Spleen (tissue), 11 donors: ENCODE measurements at regions not wholly inside any gene's neighbourhood (a gene's known extent, or its start where the extent isn't known, plus 50 kb on each side); places are given as distances from the start of the nearest gene placed in this dataset.

Experiments used
- DNase-seq: peaks from one replicate; pipeline ENCODE4 v3.0.0-alpha.2; 2020
- H3K27ac ChIP-seq, 8 donors: fragments of 200-600 bp; sonication (generic) in 7 of 8; 1 replicate in 4 of 8; 2 replicates in 4 of 8; pipeline versions ENCODE4 v1.5.0 to v1.8.0; 2016 to 2021; ENCODE audit warnings: inconsistent platforms in 4 of 8, mild to moderate bottlenecking in 4 of 8, moderate library complexity in 1 of 8
- H3K27me3 ChIP-seq, 7 donors: fragments of 200-600 bp; sonication (generic) in 6 of 7; replicated peaks in 1 of 7; 1 replicate in 4 of 7; 2 replicates in 3 of 7; pipeline versions ENCODE4 v1.5.0 to v1.8.0; 2016 to 2021; ENCODE audit warnings: inconsistent platforms in 3 of 7, mild to moderate bottlenecking in 1 of 7
- H3K36me3 ChIP-seq, 6 donors: fragments of 200-600 bp; sonication (generic) in 5 of 6; 1 replicate in 4 of 6; 2 replicates in 2 of 6; pipeline versions ENCODE4 v1.5.0 to v1.8.0; 2016 to 2021; ENCODE audit warnings: inconsistent platforms in 2 of 6
- H3K4me1 ChIP-seq, 6 donors: fragments of 200-600 bp; sonication (generic) in 5 of 6; 1 replicate in 3 of 6; 2 replicates in 3 of 6; pipeline versions ENCODE4 v1.5.0 to v1.8.0; 2016 to 2021; ENCODE audit warnings: inconsistent platforms in 3 of 6
- H3K4me3 ChIP-seq, 8 donors: fragments of 200-600 bp; sonication (generic) in 7 of 8; 1 replicate in 4 of 8; 2 replicates in 4 of 8; pipeline versions ENCODE4 v1.5.0 to v1.8.0; 2016 to 2021; ENCODE audit warnings: inconsistent platforms in 4 of 8, mild to moderate bottlenecking in 4 of 8, moderate library complexity in 2 of 8
- H3K9me3 ChIP-seq, 8 donors: fragments of 200-600 bp; sonication (generic) in 7 of 8; 1 replicate in 4 of 8; 2 replicates in 4 of 8; pipeline versions ENCODE4 v1.5.0 to v1.8.0; 2016 to 2021; ENCODE audit warnings: inconsistent platforms in 4 of 8
- POLR2A ChIP-seq, 3 donors: fragments of 450-650 bp; IDR thresholded peaks; one replicate each; pipeline ENCODE4 v1.5.1; 2017; ENCODE audit warnings: antibody characterized with exemption in 3 of 3, mild to moderate bottlenecking in 1 of 3
- POLR2AphosphoS5 ChIP-seq, 3 donors: sonication (generic); formaldehyde crosslinking; IDR thresholded peaks; one replicate each; pipeline ENCODE4 v1.5.1; 2017; ENCODE audit warnings: antibody characterized with exemption in 3 of 3
- WGBS, 5 donors: extraction: QIAGEN DNeasy Blood & Tissue Kit in 3 of 5; methylation state at CpG; one replicate each; pipeline versions ENCODE4 v1.1.5 to v1.1.7; 2013 to 2018; 5-methylcytosine and 5-hydroxymethylcytosine counted together
- intact Hi-C: fragments of 100-400 bp; cut with DNase I; formaldehyde crosslinking; loops from one replicate; pipeline ENCODE4 v1.15.0; 2023; ENCODE audit warnings: low total_unique reads
- TF ChIP-seq, protein P1 (sequence below), 11 experiments: fragments of 200-600 bp in 7 of 11; fragments of 450-650 bp in 4 of 11; sonication (generic) in 4 of 11; IDR thresholded peaks in 8 of 11; conservative IDR thresholded peaks in 3 of 11; 1 replicate in 7 of 11; 2 replicates in 4 of 11; pipeline versions ENCODE4 v1.4.0 to v1.8.0; 2016 to 2021; ENCODE audit warnings: antibody characterized with exemption in 11 of 11, inconsistent platforms in 4 of 11, mild to moderate bottlenecking in 1 of 11
- donor health status: healthy with polysubstance abuse.
- donor health status: DM: no; HTN: no; CAD: no; lungs with moderate emphysema.
- donor health status: DM: no; HTN: no; CAD: no.
- donor health status: Bipolar disorder and iron deficiency.
- donor health status: healthy.
- donor health status: DM: no; HTN: no; CAD: no.
- donor health status: DM: yes; HTN: yes; CAD: no.

GRCh38 chr5:28666110-28666509, 1627.7 kb upstream of the CDH9 start:
- Histone ChIP-seq H3K9me3 (peaks cover 0 to 54% (median 17%) of the 10 kb centered on the region in 8 donors), H3K27me3 (no peaks in the 10 kb centered on the region), H3K4me1 (no peaks in the 10 kb centered on the region), H3K36me3 (no peaks in the 10 kb centered on the region), H3K4me3 (no peak overlapping the region), H3K27ac (no peak overlapping the region)
- no peak for TF ChIP-seq POLR2A (IDR thresholded peaks at IDR 0.05)
- TF ChIP-seq, protein P1, sequence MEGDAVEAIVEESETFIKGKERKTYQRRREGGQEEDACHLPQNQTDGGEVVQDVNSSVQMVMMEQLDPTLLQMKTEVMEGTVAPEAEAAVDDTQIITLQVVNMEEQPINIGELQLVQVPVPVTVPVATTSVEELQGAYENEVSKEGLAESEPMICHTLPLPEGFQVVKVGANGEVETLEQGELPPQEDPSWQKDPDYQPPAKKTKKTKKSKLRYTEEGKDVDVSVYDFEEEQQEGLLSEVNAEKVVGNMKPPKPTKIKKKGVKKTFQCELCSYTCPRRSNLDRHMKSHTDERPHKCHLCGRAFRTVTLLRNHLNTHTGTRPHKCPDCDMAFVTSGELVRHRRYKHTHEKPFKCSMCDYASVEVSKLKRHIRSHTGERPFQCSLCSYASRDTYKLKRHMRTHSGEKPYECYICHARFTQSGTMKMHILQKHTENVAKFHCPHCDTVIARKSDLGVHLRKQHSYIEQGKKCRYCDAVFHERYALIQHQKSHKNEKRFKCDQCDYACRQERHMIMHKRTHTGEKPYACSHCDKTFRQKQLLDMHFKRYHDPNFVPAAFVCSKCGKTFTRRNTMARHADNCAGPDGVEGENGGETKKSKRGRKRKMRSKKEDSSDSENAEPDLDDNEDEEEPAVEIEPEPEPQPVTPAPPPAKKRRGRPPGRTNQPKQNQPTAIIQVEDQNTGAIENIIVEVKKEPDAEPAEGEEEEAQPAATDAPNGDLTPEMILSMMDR (IDR thresholded peaks at IDR 0.05 in 8 of 11, conservative IDR thresholded peaks at IDR 0.05 in 3 of 11): no peak
- TF ChIP-seq POLR2AphosphoS5 (IDR thresholded peaks at IDR 0.05): no peak
- no peak for DNase-seq
- WGBS, 5 donors: 43 to 67% (median 50%) methylated on average over 1 of the region's 1 CpG
- intact Hi-C loops: no loop called here

DNA sequence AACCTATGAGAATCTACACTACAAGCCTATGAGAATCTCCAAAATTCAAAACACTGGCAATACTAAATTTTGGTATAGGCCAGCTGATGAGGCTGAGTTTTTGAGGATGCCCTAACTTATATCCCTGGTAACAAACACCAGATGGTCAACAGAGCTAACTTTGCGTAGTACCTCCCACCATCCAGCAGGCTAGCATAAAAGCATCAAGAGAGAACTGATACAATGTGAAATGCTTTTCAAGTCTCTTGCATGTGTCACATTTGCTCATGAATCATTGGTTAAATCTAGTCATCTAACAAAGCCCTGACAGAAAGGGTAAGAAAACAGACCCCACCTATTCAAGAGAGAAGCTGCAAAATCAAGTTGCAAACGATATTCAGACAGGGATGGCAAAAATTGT, 1609.7 kb upstream of the CDH9 start:
- Histone ChIP-seq H3K36me3 (no peaks in the 10 kb centered on the region), H3K4me3 (no peak overlapping the region), H3K27ac (no peak overlapping the region), H3K4me1 (no peaks in the 10 kb centered on the region), H3K9me3 (peaks cover 0 to 26% (median 4%) of the 10 kb centered on the region in 8 donors), H3K27me3 (no peaks in the 10 kb centered on the region)
- intact Hi-C loops: no loop called here
- TF ChIP-seq POLR2A (IDR thresholded peaks at IDR 0.05): no peak
- TF ChIP-seq, protein P1 (IDR thresholded peaks at IDR 0.05 in 8 of 11, conservative IDR thresholded peaks at IDR 0.05 in 3 of 11): no peak
- no peak for TF ChIP-seq POLR2AphosphoS5 (IDR thresholded peaks at IDR 0.05)
- 71 to 85% (median 80%) methylated on average over 2 of the region's 2 CpGs for WGBS, 5 donors
- no peak for DNase-seq

DNA sequence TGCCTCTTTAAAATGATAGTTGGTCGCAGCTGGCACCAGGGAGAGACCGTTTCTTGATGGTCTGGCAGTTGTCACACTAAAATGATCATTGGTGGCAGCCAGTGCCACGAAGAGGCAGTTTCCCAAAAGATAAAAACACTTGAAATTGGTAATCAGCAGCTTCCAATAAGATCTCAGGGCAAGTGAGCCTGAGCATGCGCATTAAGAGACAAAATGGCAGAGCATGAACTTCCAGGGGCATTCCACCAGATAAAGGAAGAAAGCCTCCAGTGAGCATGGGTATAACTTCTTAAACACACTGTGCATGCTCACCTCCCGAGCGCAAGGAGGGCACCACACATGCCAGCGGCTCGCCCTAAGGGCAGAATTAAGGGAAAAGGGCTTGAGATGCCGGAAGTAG, 1594.2 kb upstream of the CDH9 start:
- H3K4me3 ChIP-seq: no peak overlapping the region
- TF ChIP-seq, protein P1 (IDR thresholded peaks at IDR 0.05 in 8 of 11, conservative IDR thresholded peaks at IDR 0.05 in 3 of 11): no peak
- H3K4me1 ChIP-seq: no peaks in the 10 kb centered on the region
- no peaks in the 10 kb centered on the region for H3K27me3 ChIP-seq
- H3K9me3 ChIP-seq: peaks cover 0 to 42% (median 18%) of the 10 kb centered on the region in 8 donors
- DNase-seq: no peak
- intact Hi-C loops: no loop called here
- H3K27ac ChIP-seq: no peak overlapping the region
- WGBS, 5 donors: 76 to 81% (median 80%) methylated on average over 9 of the region's 9 CpGs
- no peaks in the 10 kb centered on the region for H3K36me3 ChIP-seq

GRCh38 chr5:28603869-28604268, 1565.5 kb upstream of the CDH9 start:
- no peaks in the 10 kb centered on the region for H3K27me3 ChIP-seq
- no peak overlapping the region for H3K4me3 ChIP-seq
- no peaks in the 10 kb centered on the region for H3K4me1 ChIP-seq
- TF ChIP-seq POLR2AphosphoS5 (IDR thresholded peaks at IDR 0.05): no peak
- TF ChIP-seq POLR2A (IDR thresholded peaks at IDR 0.05): no peak
- TF ChIP-seq, protein P1 (IDR thresholded peaks at IDR 0.05 in 8 of 11, conservative IDR thresholded peaks at IDR 0.05 in 3 of 11): no peak
- DNase-seq: no peak
- H3K9me3 ChIP-seq: peaks cover 0 to 45% (median 24%) of the 10 kb centered on the region in 8 donors
- no peaks in the 10 kb centered on the region for H3K36me3 ChIP-seq
- 86 to 96% (median 87%) methylated on average over 3 of the region's 3 CpGs for WGBS, 5 donors
- H3K27ac ChIP-seq: no peak overlapping the region
- intact Hi-C loops: no loop called here
